Adrenal gland (tissue), 9 donors: ENCODE measurements at regions not wholly inside any gene's neighbourhood (a gene's known extent, or its start where the extent isn't known, plus 50 kb on each side); places are given as distances from the start of the nearest gene placed in this dataset.

Experiments used
- DNase-seq, 7 donors: peaks; one replicate each; pipeline ENCODE4 v3.0.0-alpha.2; 2019 to 2020
- H3K27ac ChIP-seq, 5 donors: fragments of 200-600 bp; sonication (generic) in 4 of 5; 1 replicate in 3 of 5; 2 replicates in 2 of 5; pipeline versions ENCODE4 v1.5.1 to v1.8.0; 2016 to 2020; ENCODE audit warnings: mild to moderate bottlenecking in 1 of 5
- H3K27me3 ChIP-seq: fragments of 200-600 bp; 2 replicates; pipeline ENCODE4 v1.8.0; 2021
- H3K36me3 ChIP-seq, 2 donors: fragments of 200-600 bp; replicated peaks in 1 of 2; 1 replicate in 1 of 2; 2 replicates in 1 of 2; pipeline versions ENCODE4 v1.5.1 to v1.8.0; 2018 to 2022
- H3K4me1 ChIP-seq, 2 donors: fragments of 200-600 bp; replicated peaks in 1 of 2; 1 replicate in 1 of 2; 2 replicates in 1 of 2; pipeline versions ENCODE4 v1.5.1 to v1.8.0; 2018 to 2021
- H3K4me3 ChIP-seq, 4 donors: fragments of 200-600 bp; sonication (generic) in 3 of 4; one replicate each; pipeline ENCODE4 v1.5.1; 2016 to 2018
- H3K9me3 ChIP-seq, 3 donors: fragments of 200-600 bp; sonication (generic) in 1 of 3; replicated peaks in 1 of 3; 1 replicate in 2 of 3; 2 replicates in 1 of 3; pipeline versions ENCODE4 v1.5.1 to v1.8.0; 2016 to 2021
- POLR2A ChIP-seq, 2 donors: fragments of 450-650 bp; IDR thresholded peaks; one replicate each; pipeline ENCODE4 v1.6.1; 2017; ENCODE audit warnings: antibody characterized with exemption in 2 of 2, mild to moderate bottlenecking in 2 of 2, moderate library complexity in 1 of 2
- WGBS, 4 donors: extraction: QIAGEN DNeasy Blood & Tissue Kit in 2 of 4; methylation state at CpG; one replicate each; pipeline versions ENCODE4 v1.1.5 to v1.1.7; 2013 to 2017; 5-methylcytosine and 5-hydroxymethylcytosine counted together
- intact Hi-C, 2 donors: fragments of 100-400 bp; cut with DNase I; formaldehyde crosslinking; loops; one replicate each; pipeline versions ENCODE4 v1.14.1 to v1.15.0; 2022 to 2023
- TF ChIP-seq, protein P1 (sequence below), 6 experiments: fragments of 450-650 bp in 4 of 6; fragments of 200-600 bp in 2 of 6; sonication (generic) in 1 of 6; IDR thresholded peaks; 1 replicate in 5 of 6; 2 replicates in 1 of 6; pipeline versions ENCODE4 v1.5.1 to v1.8.0; 2016 to 2021; ENCODE audit warnings: antibody characterized with exemption in 6 of 6, mild to moderate bottlenecking in 2 of 6, moderate library complexity in 1 of 6
- donor health status: healthy with polysubstance abuse.
- donor health status: Bipolar disorder and iron deficiency.
- donor health status: DM: yes; HTN: yes; CAD: no.
- donor health status: DM: no; HTN: no; CAD: no.
- donor health status: DM: no; HTN: no; CAD: no.

- Histone ChIP-seq H3K9me3 (no peaks in the 10 kb centered on the region), H3K27ac (no peak overlapping the region), H3K4me3 (no peak overlapping the region), H3K36me3 (no peaks in the 10 kb centered on the region), H3K4me1 (no peaks in the 10 kb centered on the region), H3K27me3 (no peaks in the 10 kb centered on the region)
- 81 to 88% (median 85%) methylated on average over 4 of the region's 4 CpGs for WGBS, 4 donors
- no peak for DNase-seq
- TF ChIP-seq, protein P1, sequence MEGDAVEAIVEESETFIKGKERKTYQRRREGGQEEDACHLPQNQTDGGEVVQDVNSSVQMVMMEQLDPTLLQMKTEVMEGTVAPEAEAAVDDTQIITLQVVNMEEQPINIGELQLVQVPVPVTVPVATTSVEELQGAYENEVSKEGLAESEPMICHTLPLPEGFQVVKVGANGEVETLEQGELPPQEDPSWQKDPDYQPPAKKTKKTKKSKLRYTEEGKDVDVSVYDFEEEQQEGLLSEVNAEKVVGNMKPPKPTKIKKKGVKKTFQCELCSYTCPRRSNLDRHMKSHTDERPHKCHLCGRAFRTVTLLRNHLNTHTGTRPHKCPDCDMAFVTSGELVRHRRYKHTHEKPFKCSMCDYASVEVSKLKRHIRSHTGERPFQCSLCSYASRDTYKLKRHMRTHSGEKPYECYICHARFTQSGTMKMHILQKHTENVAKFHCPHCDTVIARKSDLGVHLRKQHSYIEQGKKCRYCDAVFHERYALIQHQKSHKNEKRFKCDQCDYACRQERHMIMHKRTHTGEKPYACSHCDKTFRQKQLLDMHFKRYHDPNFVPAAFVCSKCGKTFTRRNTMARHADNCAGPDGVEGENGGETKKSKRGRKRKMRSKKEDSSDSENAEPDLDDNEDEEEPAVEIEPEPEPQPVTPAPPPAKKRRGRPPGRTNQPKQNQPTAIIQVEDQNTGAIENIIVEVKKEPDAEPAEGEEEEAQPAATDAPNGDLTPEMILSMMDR (IDR thresholded peaks at IDR 0.05): no peak
- no peak for TF ChIP-seq POLR2A (IDR thresholded peaks at IDR 0.05)
- intact Hi-C loops: no loop called here
These were observed 159.5 kb downstream of the MIS18A start for GRCh38 chr21:32119389-32119788.

GRCh38 chr21:32114419-32115035 lies 164.3 kb downstream of the MIS18A start:
- Histone ChIP-seq H3K4me1 (no peaks in the 10 kb centered on the region), H3K4me3 (no peak overlapping the region), H3K27me3 (no peaks in the 10 kb centered on the region), H3K9me3 (no peaks in the 10 kb centered on the region), H3K36me3 (no peaks in the 10 kb centered on the region), H3K27ac (no peak overlapping the region)
- intact Hi-C loops: no loop called here
- TF ChIP-seq, protein P1 (IDR thresholded peaks at IDR 0.05): no peak
- no peak for TF ChIP-seq POLR2A (IDR thresholded peaks at IDR 0.05)
- no peak for DNase-seq
- 74 to 84% (median 81%) methylated on average over 10 to 11 of the region's 11 CpGs for WGBS, 4 donors

DNA sequence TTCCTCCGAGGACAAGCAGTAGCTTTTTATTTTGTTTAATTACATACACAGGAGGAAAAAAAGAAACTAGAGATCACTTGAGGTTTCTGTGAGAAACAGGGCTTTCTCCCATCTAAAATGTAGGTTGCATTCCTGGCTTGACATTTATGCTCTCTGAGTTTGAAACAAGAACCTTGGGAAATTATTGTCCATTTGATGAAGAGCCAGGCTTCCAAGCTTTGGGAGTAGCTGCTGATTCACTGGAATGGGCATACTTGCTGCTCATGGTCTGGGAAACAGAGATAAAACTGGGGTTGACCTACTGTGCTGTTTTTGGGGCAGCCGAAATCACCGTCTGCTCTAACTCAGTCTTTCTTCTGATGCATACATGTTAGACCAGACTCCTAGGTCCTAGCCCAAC lies 165.4 kb downstream of the MIS18A start:
- no peaks in the 10 kb centered on the region for H3K27me3 ChIP-seq
- no peaks in the 10 kb centered on the region for H3K36me3 ChIP-seq
- no peak overlapping the region for H3K27ac ChIP-seq
- DNase-seq: no peak
- 79 to 87% (median 80%) methylated on average over 3 of the region's 3 CpGs for WGBS, 4 donors
- H3K9me3 ChIP-seq: no peaks in the 10 kb centered on the region
- intact Hi-C loops: no loop called here
- no peak overlapping the region for H3K4me3 ChIP-seq
- TF ChIP-seq, protein P1 (IDR thresholded peaks at IDR 0.05): no peak
- TF ChIP-seq POLR2A (IDR thresholded peaks at IDR 0.05): no peak
- no peaks in the 10 kb centered on the region for H3K4me1 ChIP-seq

- Histone ChIP-seq H3K9me3 (no peaks in the 10 kb centered on the region), H3K4me1 (no peaks in the 10 kb centered on the region), H3K27me3 (no peaks in the 10 kb centered on the region), H3K4me3 (no peak overlapping the region), H3K36me3 (no peaks in the 10 kb centered on the region), H3K27ac (no peak overlapping the region)
- no peak for DNase-seq
- intact Hi-C loops: no loop called here
- TF ChIP-seq, protein P1 (IDR thresholded peaks at IDR 0.05): no peak
- TF ChIP-seq POLR2A (IDR thresholded peaks at IDR 0.05): no peak
- 59 to 79% (median 72%) methylated on average over 1 of the region's 1 CpG for WGBS, 4 donors
These were observed 166.7 kb downstream of the MIS18A start for GRCh38 chr21:32112195-32112594.
